HG03103 (cell line): ENCODE measurements at regions not wholly inside any gene's neighbourhood (a gene's known extent, or its start where the extent isn't known, plus 50 kb on each side); places are given as distances from the start of the nearest gene placed in this dataset.
"Not testable (repeated sequence)": the region's sequence is repeated elsewhere in the genome, so short reads cannot be mapped to it uniquely, and the experiment has no call there.

Experiments used
- ATAC-seq: cut with Tn5 transposase; IDR thresholded peaks from one replicate; pipeline ENCODE4 v1.9.1; 2021; ENCODE audit warnings: low read depth; ENCODE audit not compliant: unreplicated experiment

GRCh38 chr16:63697736-63698135, 1424.1 kb downstream of the CDH11 start:
- ATAC-seq = no peak

- no peak for ATAC-seq
Observed at GRCh38 chr16:63695347-63695746, 1426.5 kb downstream of the CDH11 start.

GRCh38 chr16:63690961-63691360, 1430.9 kb downstream of the CDH11 start:
- no peak for ATAC-seq

- no peak for ATAC-seq
Observed at GRCh38 chr16:63690267-63690666, 1431.6 kb downstream of the CDH11 start.

- ATAC-seq = no peak
Observed at GRCh38 chr16:63689068-63689467, 1432.8 kb downstream of the CDH11 start.

- ATAC-seq = no peak
Observed at GRCh38 chr16:63684149-63685101, 1437.4 kb downstream of the CDH11 start.

- no peak for ATAC-seq
Observed at GRCh38 chr16:63682844-63683243, 1439.0 kb downstream of the CDH11 start.

GRCh38 chr16:63672493-63672892, 1449.4 kb downstream of the CDH11 start:
- no peak for ATAC-seq

- ATAC-seq = no peak
Observed at GRCh38 chr16:63663155-63663554, 1458.7 kb downstream of the CDH11 start.

- no peak for ATAC-seq
Observed at GRCh38 chr16:63655846-63656245, 1466.0 kb downstream of the CDH11 start.

- ATAC-seq = no peak
Observed at GRCh38 chr16:63653044-63653839, 1468.6 kb downstream of the CDH11 start.

GRCh38 chr16:63652091-63652490, 1469.8 kb downstream of the CDH11 start:
- no peak for ATAC-seq

GRCh38 chr16:63650550-63650949, 1471.3 kb downstream of the CDH11 start:
- ATAC-seq = no peak

- ATAC-seq = not testable (repeated sequence)
Observed at GRCh38 chr16:63633706-63634445, 1488.0 kb downstream of the CDH11 start.

- ATAC-seq = no peak
Observed at GRCh38 chr16:63629272-63629671, 1492.6 kb downstream of the CDH11 start.

GRCh38 chr16:63628812-63629211, 1493.1 kb downstream of the CDH11 start:
- ATAC-seq = no peak

GRCh38 chr16:63625126-63625525, 1496.7 kb downstream of the CDH11 start:
- ATAC-seq = no peak

- ATAC-seq = no peak
Observed at GRCh38 chr16:63623551-63624039, 1498.3 kb downstream of the CDH11 start.

GRCh38 chr16:63618896-63619485, 1502.9 kb downstream of the CDH11 start:
- ATAC-seq = no peak
